HG02588 (cell line): ENCODE measurements at regions not wholly inside any gene's neighbourhood (a gene's known extent, or its start where the extent isn't known, plus 50 kb on each side); places are given as distances from the start of the nearest gene placed in this dataset.

Experiments used
- ATAC-seq: cut with Tn5 transposase; IDR thresholded peaks from one replicate; pipeline ENCODE4 v1.9.1; 2021; ENCODE audit warnings: mild to moderate bottlenecking, moderate library complexity; ENCODE audit not compliant: unreplicated experiment

- no peak for ATAC-seq
Measured at GRCh38 chr7:106196460-106197021, 84.4 kb upstream of the SYPL1 start.

- no peak for ATAC-seq
Measured at GRCh38 chr7:106193661-106194060, 81.5 kb upstream of the SYPL1 start.

- no peak for ATAC-seq
Measured at GRCh38 chr7:106190589-106191330, 78.6 kb upstream of the SYPL1 start.

- no peak for ATAC-seq
Measured at GRCh38 chr7:106187613-106188350, 75.7 kb upstream of the SYPL1 start.

- no peak for ATAC-seq
Measured at GRCh38 chr7:106185719-106186118, 73.6 kb upstream of the SYPL1 start.

- no peak for ATAC-seq
Measured at GRCh38 chr7:106183952-106184351, 71.8 kb upstream of the SYPL1 start.

GRCh38 chr7:106182904-106183303, 70.8 kb upstream of the SYPL1 start:
- ATAC-seq, result no peak

GRCh38 chr7:106181658-106182265, 69.7 kb upstream of the SYPL1 start:
- no peak for ATAC-seq

- no peak for ATAC-seq
Measured at GRCh38 chr7:106180721-106181120, 68.6 kb upstream of the SYPL1 start.

- ATAC-seq, result no peak
Measured at GRCh38 chr7:106179256-106179655, 67.1 kb upstream of the SYPL1 start.

- ATAC-seq, result no peak
Measured at GRCh38 chr7:106178593-106179134, 66.6 kb upstream of the SYPL1 start.

- no peak for ATAC-seq
Measured at GRCh38 chr7:106177738-106178592, 65.9 kb upstream of the SYPL1 start.

GRCh38 chr7:106177300-106177690, 65.2 kb upstream of the SYPL1 start:
- ATAC-seq, result no peak

GRCh38 chr7:106176414-106177299, 64.5 kb upstream of the SYPL1 start:
- ATAC-seq, result peak; percentile 66

- no peak for ATAC-seq
Measured at GRCh38 chr7:106175507-106175906, 63.4 kb upstream of the SYPL1 start.

GRCh38 chr7:106170651-106171050, 58.5 kb upstream of the SYPL1 start:
- ATAC-seq, result no peak

- no peak for ATAC-seq
Measured at GRCh38 chr7:106169821-106170610, 57.9 kb upstream of the SYPL1 start.

- ATAC-seq, result no peak
Measured at GRCh38 chr7:106167439-106168136, 55.5 kb upstream of the SYPL1 start.
